GM18511 (cell line): ENCODE measurements at regions not wholly inside any gene's neighbourhood (a gene's known extent, or its start where the extent isn't known, plus 50 kb on each side); places are given as distances from the start of the nearest gene placed in this dataset.

ENCODE experiments used
- ATAC-seq: cut with Tn5 transposase; IDR thresholded peaks from one replicate; pipeline ENCODE4 v1.9.1; 2021; ENCODE audit warnings: mild to moderate bottlenecking, moderate library complexity; ENCODE audit not compliant: unreplicated experiment

- ATAC-seq: no peak
Measured at GRCh38 chr18:73479477-73479876, 611.7 kb upstream of the NETO1 start.

GRCh38 chr18:73478191-73478590 is 610.4 kb upstream of the NETO1 start:
- no peak for ATAC-seq

- no peak for ATAC-seq
Measured at GRCh38 chr18:73476031-73476430, 608.2 kb upstream of the NETO1 start.

- no peak for ATAC-seq
Measured at GRCh38 chr18:73462092-73462491, 594.3 kb upstream of the NETO1 start.

- no peak for ATAC-seq
Measured at GRCh38 chr18:73461780-73462059, 593.9 kb upstream of the NETO1 start.

- no peak for ATAC-seq
Measured at GRCh38 chr18:73461038-73461779, 593.4 kb upstream of the NETO1 start.

GRCh38 chr18:73458186-73458964 is 590.6 kb upstream of the NETO1 start:
- no peak for ATAC-seq

- ATAC-seq: no peak
Measured at GRCh38 chr18:73456643-73457042, 588.9 kb upstream of the NETO1 start.

- ATAC-seq: no peak
Measured at GRCh38 chr18:73452866-73453265, 585.1 kb upstream of the NETO1 start.

GRCh38 chr18:73446502-73446901 is 578.7 kb upstream of the NETO1 start:
- ATAC-seq: no peak

GRCh38 chr18:73431620-73432019 is 563.8 kb upstream of the NETO1 start:
- no peak for ATAC-seq

GRCh38 chr18:73421010-73421409 is 553.2 kb upstream of the NETO1 start:
- ATAC-seq: no peak

GRCh38 chr18:73419531-73419930 is 551.7 kb upstream of the NETO1 start:
- no peak for ATAC-seq

- ATAC-seq: no peak
Measured at GRCh38 chr18:73414598-73414997, 546.8 kb upstream of the NETO1 start.

GRCh38 chr18:73414069-73414468 is 546.3 kb upstream of the NETO1 start:
- no peak for ATAC-seq

GRCh38 chr18:73409242-73409641 is 541.5 kb upstream of the NETO1 start:
- ATAC-seq: no peak

GRCh38 chr18:73408469-73408868 is 540.7 kb upstream of the NETO1 start:
- no peak for ATAC-seq

- no peak for ATAC-seq
Measured at GRCh38 chr18:73407506-73407905, 539.7 kb upstream of the NETO1 start.

GRCh38 chr18:73384246-73384645 is 516.5 kb upstream of the NETO1 start:
- no peak for ATAC-seq

- ATAC-seq: no peak
Measured at GRCh38 chr18:73381699-73382036, 513.9 kb upstream of the NETO1 start.

- no peak for ATAC-seq
Measured at GRCh38 chr18:73381016-73381698, 513.4 kb upstream of the NETO1 start.

GRCh38 chr18:73366713-73367112 is 498.9 kb upstream of the NETO1 start:
- no peak for ATAC-seq
